ENCODE measurements at regions not wholly inside any gene's neighbourhood (a gene's known extent, or its start where the extent isn't known, plus 50 kb on each side); places are given as distances from the start of the nearest gene placed in this dataset.

GRCh38 chr9:88923092-88923491 lies 68.2 kb upstream of the S1PR3 start:
- peaks cover 54% of the 10 kb centered on the region for H3K4me1 Mint-ChIP-seq
- peak overlapping the region; percentile 20 to 21 for H3K4me3 Mint-ChIP-seq

GRCh38 chr9:88923653-88924288 lies 67.5 kb upstream of the S1PR3 start:
- H3K27ac Mint-ChIP-seq = peak overlapping the region in 1 of 2 donors; percentile 6
- DNase-seq (peak; percentile 29 to 58), ATAC-seq (peak; percentile 82)
- peaks cover 54% of the 10 kb centered on the region for H3K4me1 Mint-ChIP-seq
- H3K9me3 Mint-ChIP-seq = peaks cover 8 to 11% of the 10 kb centered on the region in 2 donors
- peaks cover 36% of the 10 kb centered on the region for H3K27me3 Mint-ChIP-seq
- peak overlapping the region; percentile 20 to 21 for H3K4me3 Mint-ChIP-seq

More at GRCh38 chr9:88923092-88923491, 68.2 kb upstream of the S1PR3 start:
- Mint-ChIP-seq H3K9me3 (peaks cover 10 to 16% of the 10 kb centered on the region in 2 donors), H3K27me3 (peaks cover 37% of the 10 kb centered on the region), H3K27ac (peak overlapping the region in 1 of 2 donors; percentile 3)
- peak; percentile 14 for ATAC-seq
- DNase-seq = no peak

- DNase-seq (no peak), ATAC-seq (no peak)
- Mint-ChIP-seq H3K27ac (no peak overlapping the region), H3K4me1 (peaks cover 54% of the 10 kb centered on the region), H3K27me3 (peaks cover 20% of the 10 kb centered on the region), H3K4me3 (no peak overlapping the region), H3K9me3 (peaks cover under 1 to 2% of the 10 kb centered on the region in 2 donors)
Measured at GRCh38 chr9:88925481-88925880, 65.8 kb upstream of the S1PR3 start.

- no peak for DNase-seq
- Mint-ChIP-seq H3K27ac (no peak overlapping the region), H3K9me3 (peaks cover 5 to 9% of the 10 kb centered on the region in 2 donors), H3K4me1 (peaks cover 39% of the 10 kb centered on the region), H3K4me3 (no peak overlapping the region), H3K27me3 (peaks cover 16% of the 10 kb centered on the region)
- no peak for ATAC-seq
Measured at GRCh38 chr9:88926781-88927505, 64.3 kb upstream of the S1PR3 start.

GRCh38 chr9:88927510-88927909 lies 63.8 kb upstream of the S1PR3 start:
- ATAC-seq = no peak
- Mint-ChIP-seq H3K4me1 (peaks cover 33% of the 10 kb centered on the region), H3K9me3 (peaks cover 8 to 9% of the 10 kb centered on the region in 2 donors)

GRCh38 chr9:88930716-88931115 lies 60.6 kb upstream of the S1PR3 start:
- Mint-ChIP-seq H3K4me3 (no peak overlapping the region), H3K27me3 (peaks cover 35% of the 10 kb centered on the region), H3K9me3 (peaks cover 8 to 9% of the 10 kb centered on the region in 2 donors), H3K27ac (no peak overlapping the region), H3K4me1 (peaks cover 9% of the 10 kb centered on the region)
- DNase-seq (no peak), ATAC-seq (no peak)

More at GRCh38 chr9:88927510-88927909, 63.8 kb upstream of the S1PR3 start:
- peaks cover 21% of the 10 kb centered on the region for H3K27me3 Mint-ChIP-seq
- H3K27ac Mint-ChIP-seq = no peak overlapping the region
- DNase-seq = no peak
- H3K4me3 Mint-ChIP-seq = no peak overlapping the region

GRCh38 chr9:88932766-88933165 lies 58.5 kb upstream of the S1PR3 start:
- ATAC-seq = no peak
- no peak overlapping the region for H3K27ac Mint-ChIP-seq

GRCh38 chr9:88933607-88934379 lies 57.5 kb upstream of the S1PR3 start:
- Mint-ChIP-seq H3K27me3 (peaks cover 25% of the 10 kb centered on the region), H3K9me3 (peaks cover 8 to 9% of the 10 kb centered on the region in 2 donors), H3K4me3 (no peak overlapping the region), H3K27ac (no peak overlapping the region), H3K4me1 (no peaks in the 10 kb centered on the region)
- DNase-seq (no peak), ATAC-seq (no peak)

More at GRCh38 chr9:88932766-88933165, 58.5 kb upstream of the S1PR3 start:
- Mint-ChIP-seq H3K4me3 (no peak overlapping the region), H3K27me3 (peaks cover 25% of the 10 kb centered on the region), H3K9me3 (peaks cover 8 to 9% of the 10 kb centered on the region in 2 donors), H3K4me1 (no peaks in the 10 kb centered on the region)
- no peak for DNase-seq

- peaks cover 25% of the 10 kb centered on the region for H3K27me3 Mint-ChIP-seq
- H3K4me1 Mint-ChIP-seq = no peaks in the 10 kb centered on the region
- H3K4me3 Mint-ChIP-seq = no peak overlapping the region
- no peak overlapping the region for H3K27ac Mint-ChIP-seq
- no peak for ATAC-seq
- H3K9me3 Mint-ChIP-seq = peaks cover 8 to 9% of the 10 kb centered on the region in 2 donors
- DNase-seq = no peak
Measured at GRCh38 chr9:88934876-88935535, 56.3 kb upstream of the S1PR3 start.

- no peaks in the 10 kb centered on the region for H3K4me1 Mint-ChIP-seq
- DNase-seq (no peak), ATAC-seq (no peak)
- peaks cover 25% of the 10 kb centered on the region for H3K27me3 Mint-ChIP-seq
- peaks cover 3 to 8% of the 10 kb centered on the region in 2 donors for H3K9me3 Mint-ChIP-seq
- no peak overlapping the region for H3K27ac Mint-ChIP-seq
- no peak overlapping the region for H3K4me3 Mint-ChIP-seq
Measured at GRCh38 chr9:88936132-88936531, 55.1 kb upstream of the S1PR3 start.

- H3K27me3 Mint-ChIP-seq = peaks cover 25% of the 10 kb centered on the region
Measured at GRCh38 chr9:88936668-88937067, 54.6 kb upstream of the S1PR3 start.

GRCh38 chr9:88937248-88937647 lies 54.0 kb upstream of the S1PR3 start:
- ATAC-seq = no peak
- H3K4me1 Mint-ChIP-seq = no peaks in the 10 kb centered on the region
- H3K27me3 Mint-ChIP-seq = peaks cover 20% of the 10 kb centered on the region
- no peak overlapping the region for H3K4me3 Mint-ChIP-seq
- H3K27ac Mint-ChIP-seq = no peak overlapping the region
- peaks cover 1 to 7% of the 10 kb centered on the region in 2 donors for H3K9me3 Mint-ChIP-seq
- no peak for DNase-seq

More at GRCh38 chr9:88936668-88937067, 54.6 kb upstream of the S1PR3 start:
- ATAC-seq (no peak), DNase-seq (no peak)
- Mint-ChIP-seq H3K4me1 (no peaks in the 10 kb centered on the region), H3K27ac (no peak overlapping the region), H3K9me3 (peaks cover 3 to 7% of the 10 kb centered on the region in 2 donors), H3K4me3 (no peak overlapping the region)

- Mint-ChIP-seq H3K27ac (no peak overlapping the region), H3K9me3 (peaks cover 0 to 7% of the 10 kb centered on the region in 2 donors), H3K27me3 (peaks cover 15% of the 10 kb centered on the region), H3K4me3 (no peak overlapping the region), H3K4me1 (no peaks in the 10 kb centered on the region)
- DNase-seq = no peak
- ATAC-seq = no peak
Measured at GRCh38 chr9:88938189-88938588, 53.1 kb upstream of the S1PR3 start.

Data from stimulated activated naive CD8-positive, alpha-beta T cell treated with anti-CD3 and anti-CD28 coated beads, Interleukin-15, amount 100 ng/mL, for 72 hours (primary cell).